ENCODE measurements at regions not wholly inside any gene's neighbourhood (a gene's known extent, or its start where the extent isn't known, plus 50 kb on each side); places are given as distances from the start of the nearest gene placed in this dataset.
"Not testable (repeated sequence)": the region's sequence is repeated elsewhere in the genome, so short reads cannot be mapped to it uniquely, and the experiment has no call there.

- Histone ChIP-seq H3K9ac (ENCODE audit: low read length) (no peak overlapping the region), H3F3A (ENCODE audit: insufficient read depth, low read length) (no peaks in the 10 kb centered on the region), H3K36me3 (replicated peaks; ENCODE audit: insufficient read depth, low read length) (no peaks in the 10 kb centered on the region), H3K27me3 (replicated peaks; ENCODE audit: insufficient read depth, low read length) (no peaks in the 10 kb centered on the region), H3K4me3 (ENCODE audit: low read length) (no peak overlapping the region), H3K79me2 (ENCODE audit: low read length) (no peaks in the 10 kb centered on the region), H3K27ac (ENCODE audit: low read length) (no peak overlapping the region), H3K4me2 (ENCODE audit: low read depth, low read length) (no peak overlapping the region), H3K9me3 (replicated peaks; ENCODE audit: insufficient read depth, low read length) (no peaks in the 10 kb centered on the region), H4K20me1 (ENCODE audit: insufficient read depth, low read length) (no peaks in the 10 kb centered on the region), H3K4me1 (ENCODE audit: low read length) (no peaks in the 10 kb centered on the region), H3K9me2 (replicated peaks; ENCODE audit: insufficient read depth, low read length) (no peaks in the 10 kb centered on the region), H2AFZ (ENCODE audit: low read length) (no peak overlapping the region)
- no peak for TF ChIP-seq CTCF (IDR thresholded peaks at IDR 0.05; ENCODE audit: low read length)
- no peak for DNase-seq
Observed at GRCh38 chr1:166600574-166600973, 238.7 kb upstream of the POGK start.

- H3K4me2 ChIP-seq (ENCODE audit: low read depth, low read length): no peak overlapping the region
- H3K4me1 ChIP-seq (ENCODE audit: low read length): no peaks in the 10 kb centered on the region
- no peaks in the 10 kb centered on the region for H3K79me2 ChIP-seq (ENCODE audit: low read length)
- no peaks in the 10 kb centered on the region for H3K9me2 ChIP-seq (replicated peaks; ENCODE audit: insufficient read depth, low read length)
- DNase-seq: no peak
- no peaks in the 10 kb centered on the region for H3K27me3 ChIP-seq (replicated peaks; ENCODE audit: insufficient read depth, low read length)
- H3K4me3 ChIP-seq (ENCODE audit: low read length): no peak overlapping the region
- no peaks in the 10 kb centered on the region for H3K9me3 ChIP-seq (replicated peaks; ENCODE audit: insufficient read depth, low read length)
- no peak for TF ChIP-seq EZH2phosphoT487 (IDR thresholded peaks at IDR 0.05; ENCODE audit: low read length)
- TF ChIP-seq CTCF (IDR thresholded peaks at IDR 0.05; ENCODE audit: low read length): no peak
- no peak for TF ChIP-seq EZH2 (optimal IDR thresholded peaks at IDR 0.05; ENCODE audit: low read depth, low read length)
- no peaks in the 10 kb centered on the region for H4K20me1 ChIP-seq (ENCODE audit: insufficient read depth, low read length)
- H3F3A ChIP-seq (ENCODE audit: insufficient read depth, low read length): no peaks in the 10 kb centered on the region
- no peak overlapping the region for H3K9ac ChIP-seq (ENCODE audit: low read length)
- H2AFZ ChIP-seq (ENCODE audit: low read length): no peak overlapping the region
- H3K27ac ChIP-seq (ENCODE audit: low read length): no peak overlapping the region
- no peaks in the 10 kb centered on the region for H3K36me3 ChIP-seq (replicated peaks; ENCODE audit: insufficient read depth, low read length)
Observed at GRCh38 chr1:166601650-166602278, 237.5 kb upstream of the POGK start.

GRCh38 chr1:166602801-166603200, 236.5 kb upstream of the POGK start:
- not testable (repeated sequence) for H3K4me2 ChIP-seq (ENCODE audit: low read depth, low read length); H3K79me2 ChIP-seq (ENCODE audit: low read length); H2AFZ ChIP-seq (ENCODE audit: low read length); H3K27me3 ChIP-seq (replicated peaks; ENCODE audit: insufficient read depth, low read length); H3K9me3 ChIP-seq (replicated peaks; ENCODE audit: insufficient read depth, low read length); H3K9me2 ChIP-seq (replicated peaks; ENCODE audit: insufficient read depth, low read length); H3K9ac ChIP-seq (ENCODE audit: low read length); H3K4me3 ChIP-seq (ENCODE audit: low read length); H4K20me1 ChIP-seq (ENCODE audit: insufficient read depth, low read length); DNase-seq; H3K4me1 ChIP-seq (ENCODE audit: low read length); H3K36me3 ChIP-seq (replicated peaks; ENCODE audit: insufficient read depth, low read length); H3F3A ChIP-seq (ENCODE audit: insufficient read depth, low read length); H3K27ac ChIP-seq (ENCODE audit: low read length)

GRCh38 chr1:166603296-166603695, 236.0 kb upstream of the POGK start:
- Histone ChIP-seq H3K9me3 (replicated peaks; ENCODE audit: insufficient read depth, low read length) (no peaks in the 10 kb centered on the region), H2AFZ (ENCODE audit: low read length) (no peak overlapping the region), H3K4me2 (ENCODE audit: low read depth, low read length) (no peak overlapping the region), H3F3A (ENCODE audit: insufficient read depth, low read length) (no peaks in the 10 kb centered on the region), H4K20me1 (ENCODE audit: insufficient read depth, low read length) (no peaks in the 10 kb centered on the region), H3K36me3 (replicated peaks; ENCODE audit: insufficient read depth, low read length) (no peaks in the 10 kb centered on the region), H3K4me1 (ENCODE audit: low read length) (no peaks in the 10 kb centered on the region), H3K9me2 (replicated peaks; ENCODE audit: insufficient read depth, low read length) (no peaks in the 10 kb centered on the region), H3K27ac (ENCODE audit: low read length) (no peak overlapping the region), H3K9ac (ENCODE audit: low read length) (no peak overlapping the region), H3K79me2 (ENCODE audit: low read length) (no peaks in the 10 kb centered on the region), H3K4me3 (ENCODE audit: low read length) (no peak overlapping the region), H3K27me3 (replicated peaks; ENCODE audit: insufficient read depth, low read length) (no peaks in the 10 kb centered on the region)
- TF ChIP-seq EZH2 (optimal IDR thresholded peaks at IDR 0.05; ENCODE audit: low read depth, low read length) (no peak), CTCF (IDR thresholded peaks at IDR 0.05; ENCODE audit: low read length) (no peak), EZH2phosphoT487 (IDR thresholded peaks at IDR 0.05; ENCODE audit: low read length) (no peak)
- DNase-seq: no peak

Data from MM.1S (cell line).